Renal pelvis (tissue), 1 donor: ENCODE measurements at regions not wholly inside any gene's neighbourhood (a gene's known extent, or its start where the extent isn't known, plus 50 kb on each side); places are given as distances from the start of the nearest gene placed in this dataset.

Experiments
- DNase-seq: peaks from one replicate; pipeline ENCODE4 v3.0.0-alpha.2; 2013

DNA sequence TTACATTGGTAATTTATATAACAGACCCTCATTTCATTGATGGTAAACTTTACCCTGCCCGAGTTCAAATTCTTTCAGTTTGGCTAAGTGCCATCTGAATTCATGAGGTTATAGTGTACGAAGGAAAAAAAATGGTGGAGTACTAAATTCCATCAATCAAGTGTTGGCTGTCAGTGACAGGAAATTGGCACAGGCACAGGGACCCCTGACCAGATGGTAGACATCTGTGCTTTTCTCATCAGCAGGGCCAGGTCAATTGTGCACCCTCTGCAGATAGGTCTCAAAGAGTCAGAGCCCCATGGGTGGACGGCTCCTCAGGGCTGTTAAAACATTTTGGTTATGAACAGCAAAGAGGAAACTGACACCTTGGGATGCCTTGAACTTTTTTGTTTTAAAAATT is 439.2 kb downstream of the SETBP1 start:
- peak; percentile 52 for DNase-seq

- no peak for DNase-seq
These were observed 440.5 kb downstream of the SETBP1 start for GRCh38 chr18:45121146-45121545.

- no peak for DNase-seq
These were observed 441.8 kb downstream of the SETBP1 start for GRCh38 chr18:45122506-45122905.

DNA sequence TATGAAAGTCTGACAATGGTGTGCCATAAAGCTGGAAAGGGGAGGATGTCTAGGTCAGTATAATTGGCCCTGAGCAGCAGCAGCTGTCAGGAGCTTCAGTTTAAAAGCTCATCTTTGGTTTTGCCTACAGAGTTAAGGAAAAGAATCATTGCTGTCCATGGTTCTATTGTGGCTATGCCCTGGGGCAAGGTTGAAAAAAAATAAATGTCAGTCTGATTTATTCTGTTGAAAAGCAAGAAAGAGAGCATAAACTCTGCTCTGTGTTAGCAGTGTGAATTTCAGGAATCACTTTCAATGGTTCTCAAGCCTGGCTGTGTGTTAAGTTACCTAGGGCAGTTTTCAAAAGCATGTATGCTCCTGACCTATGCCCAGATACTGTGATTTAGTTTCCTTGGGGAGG is 446.7 kb downstream of the SETBP1 start:
- peak; percentile 50 for DNase-seq

GRCh38 chr18:45133276-45133675 is 452.6 kb downstream of the SETBP1 start:
- DNase-seq: no peak

GRCh38 chr18:45136381-45137086 is 455.8 kb downstream of the SETBP1 start:
- DNase-seq: no peak

- DNase-seq: no peak
These were observed 456.4 kb downstream of the SETBP1 start for GRCh38 chr18:45137087-45137419.

DNA sequence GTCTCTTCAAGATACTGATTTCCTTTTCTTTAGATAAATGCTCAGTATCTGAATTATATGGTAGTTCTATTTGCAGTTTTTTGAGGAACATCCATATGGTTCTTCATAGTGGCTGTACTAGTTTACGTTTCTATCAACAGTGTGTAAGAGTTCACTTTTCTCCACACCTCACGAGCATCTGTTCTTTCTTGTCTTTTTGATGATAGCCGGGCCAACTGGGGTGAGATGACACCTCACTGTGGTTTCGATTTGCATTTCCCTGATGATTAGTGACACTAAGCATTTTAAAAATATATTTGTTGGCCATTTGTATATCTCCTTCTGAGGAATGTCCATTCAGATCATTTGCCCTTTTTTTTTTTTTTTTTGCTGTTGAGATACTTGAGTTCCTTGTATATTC is 458.8 kb downstream of the SETBP1 start:
- DNase-seq: no peak

GRCh38 chr18:45142868-45143267 is 462.2 kb downstream of the SETBP1 start:
- no peak for DNase-seq

DNA sequence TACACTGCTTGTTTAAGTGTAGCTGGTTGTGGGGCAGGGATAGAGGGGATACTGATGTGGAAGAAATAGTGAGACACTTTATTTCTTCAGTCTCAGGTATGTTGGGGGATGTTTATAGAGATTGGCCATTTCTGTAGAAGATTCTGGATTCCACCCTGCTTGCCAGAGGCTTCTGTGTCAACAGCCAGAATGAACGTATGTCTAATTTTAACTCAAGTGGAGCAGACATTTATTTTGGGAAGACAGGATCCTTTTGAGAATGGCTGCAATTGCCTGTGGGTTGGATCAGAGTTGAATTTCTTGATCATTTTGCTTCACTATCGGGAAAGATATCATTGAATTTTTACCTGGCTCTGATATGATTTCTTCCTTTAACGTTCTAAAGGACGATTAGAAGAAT is 465.6 kb upstream of the SLC14A2 start:
- DNase-seq: no peak

GRCh38 chr18:45151645-45152044 is 463.6 kb upstream of the SLC14A2 start:
- no peak for DNase-seq

- no peak for DNase-seq
These were observed 459.8 kb upstream of the SLC14A2 start for GRCh38 chr18:45155526-45155925.

DNA sequence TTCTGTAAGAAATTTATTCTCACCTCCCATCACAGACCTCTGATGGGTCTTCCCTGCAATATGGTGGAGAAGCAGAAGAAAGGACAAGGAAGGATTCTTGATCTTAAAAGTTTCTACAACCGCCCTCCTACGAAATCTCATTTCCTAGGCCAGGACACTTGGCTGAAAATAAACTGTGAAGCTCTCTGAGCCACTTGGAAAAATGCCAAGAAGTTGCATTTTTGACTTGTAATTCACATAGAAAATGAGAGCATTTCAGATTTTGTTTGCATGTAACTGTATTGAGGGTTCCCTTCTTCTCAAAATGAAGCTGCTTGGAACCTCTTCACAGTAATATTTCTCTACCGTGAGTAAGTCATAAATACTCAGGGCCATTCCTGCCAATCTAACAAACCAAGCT is 458.3 kb upstream of the SLC14A2 start:
- peak; percentile 17 for DNase-seq

- DNase-seq: no peak
These were observed 457.7 kb upstream of the SLC14A2 start for GRCh38 chr18:45157576-45157975.

DNA sequence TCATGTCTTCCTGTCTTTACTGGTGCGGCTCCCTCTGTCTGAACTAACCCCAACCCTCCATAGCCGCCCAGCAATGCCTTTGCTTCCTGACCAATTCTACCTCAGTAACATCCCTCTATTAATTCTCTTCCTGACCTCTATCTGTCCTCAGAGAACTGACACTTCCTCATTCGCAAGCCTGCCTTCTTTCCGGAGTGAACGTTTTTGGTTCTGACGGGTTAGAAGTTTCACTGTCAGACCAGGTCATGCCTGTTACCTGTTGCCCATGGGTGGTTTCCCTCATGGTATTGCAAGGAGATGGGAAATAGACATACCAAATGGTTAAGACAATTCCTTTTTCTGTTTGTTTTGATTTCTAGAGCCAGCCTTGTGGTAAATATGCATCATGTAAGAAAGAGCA is 453.4 kb upstream of the SLC14A2 start:
- DNase-seq: no peak

DNA sequence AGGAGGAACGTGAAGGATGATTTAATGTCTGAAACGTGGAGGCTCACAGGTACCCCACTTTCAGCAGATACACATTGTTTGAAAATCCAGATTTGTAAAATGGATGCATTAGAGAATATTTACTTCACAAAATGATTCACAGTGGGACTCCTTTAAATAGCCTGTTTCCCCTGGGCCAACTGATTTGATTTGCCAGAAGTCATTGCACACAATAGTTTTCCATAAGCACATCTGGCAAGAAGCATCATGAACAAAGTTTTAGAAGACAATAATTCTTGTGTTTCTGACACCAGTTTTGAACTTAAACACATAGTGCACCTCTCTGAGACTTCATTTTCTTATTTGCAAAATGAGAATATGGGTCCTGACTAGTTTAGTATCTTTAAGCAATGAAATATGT is 451.4 kb upstream of the SLC14A2 start:
- DNase-seq: no peak

- no peak for DNase-seq
These were observed 450.7 kb upstream of the SLC14A2 start for GRCh38 chr18:45164551-45164950.

DNA sequence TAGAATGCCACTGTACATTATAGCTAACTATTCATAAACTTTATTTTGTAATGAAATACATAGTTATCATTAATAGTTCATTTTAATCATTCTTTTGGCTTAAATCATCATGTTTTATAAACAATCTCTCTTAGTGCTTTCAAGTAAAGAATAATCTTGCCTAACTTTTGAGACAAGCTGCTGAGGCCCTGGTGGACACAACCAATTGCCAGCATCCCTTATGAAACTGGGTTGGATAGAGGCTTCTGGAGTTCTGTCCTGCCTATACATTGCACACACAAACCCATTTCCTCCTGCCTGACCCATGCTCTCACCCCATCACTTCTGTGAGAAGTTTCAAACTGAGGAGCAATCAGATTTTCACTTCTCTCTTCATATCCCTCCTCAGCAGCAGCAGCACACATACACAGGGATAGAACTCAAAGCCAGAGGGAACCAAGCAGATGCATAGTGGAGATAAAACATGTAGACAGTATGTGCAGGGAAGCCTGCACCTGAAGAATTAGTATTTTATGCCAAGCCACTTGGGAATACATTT is 450.0 kb upstream of the SLC14A2 start:
- no peak for DNase-seq

- DNase-seq: no peak
These were observed 449.4 kb upstream of the SLC14A2 start for GRCh38 chr18:45165871-45166270.

DNA sequence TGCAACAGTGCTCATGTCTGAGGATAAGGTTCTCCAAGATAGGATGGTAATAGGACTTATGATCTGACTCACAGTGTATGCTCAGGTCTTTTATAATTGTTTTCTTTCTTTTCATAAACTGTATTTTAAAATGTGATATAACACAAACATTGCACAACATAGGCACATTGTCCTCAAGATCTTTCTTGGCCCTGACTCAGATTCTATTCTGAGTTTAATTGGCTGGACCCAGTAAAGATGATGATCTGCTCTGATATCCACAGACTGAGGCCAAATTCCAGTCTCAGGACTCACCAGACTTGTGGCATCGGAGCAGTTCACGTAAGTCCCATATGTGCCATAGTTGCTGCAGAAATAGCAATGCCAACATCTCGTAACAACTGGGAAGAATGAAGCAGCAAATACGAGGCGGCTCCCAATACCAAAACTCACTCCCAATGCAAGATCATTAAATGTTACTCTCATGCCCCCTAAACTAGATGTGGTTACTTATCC is 448.9 kb upstream of the SLC14A2 start:
- DNase-seq: no peak

GRCh38 chr18:45166836-45167551 is 448.3 kb upstream of the SLC14A2 start:
- no peak for DNase-seq

DNA sequence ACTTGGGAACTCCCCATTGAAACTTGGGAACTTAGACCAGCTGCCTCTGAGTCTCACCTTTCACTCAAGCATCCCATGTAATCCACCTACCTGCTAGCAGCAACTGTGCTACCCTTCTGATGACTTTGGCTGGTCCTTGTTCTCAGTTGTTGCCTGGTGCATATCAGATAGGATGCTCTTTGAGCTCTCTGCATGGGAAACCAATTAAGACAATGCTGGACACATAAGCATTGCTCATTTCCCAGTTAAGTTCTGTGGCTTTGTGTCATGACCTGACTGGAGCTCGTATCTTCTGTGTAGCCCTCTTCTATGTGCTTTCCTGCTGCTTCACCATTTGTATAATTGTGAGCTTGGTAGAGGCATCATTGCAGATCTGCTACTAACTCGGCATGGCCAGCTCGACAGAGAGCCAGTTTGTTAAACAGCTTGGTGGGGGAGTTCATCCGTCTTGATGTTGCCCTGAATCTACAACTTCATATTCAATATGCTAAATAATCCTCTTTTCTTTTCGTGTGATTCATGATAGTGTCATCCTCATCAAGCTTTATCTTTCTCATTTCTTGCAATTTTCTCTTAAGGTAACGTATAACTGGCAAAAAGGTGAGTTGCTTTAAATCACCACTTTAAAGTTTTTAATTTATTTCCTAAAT is 447.5 kb upstream of the SLC14A2 start:
- no peak for DNase-seq
